ENCODE measurements at regions not wholly inside any gene's neighbourhood (a gene's known extent, or its start where the extent isn't known, plus 50 kb on each side); places are given as distances from the start of the nearest gene placed in this dataset.

DNA sequence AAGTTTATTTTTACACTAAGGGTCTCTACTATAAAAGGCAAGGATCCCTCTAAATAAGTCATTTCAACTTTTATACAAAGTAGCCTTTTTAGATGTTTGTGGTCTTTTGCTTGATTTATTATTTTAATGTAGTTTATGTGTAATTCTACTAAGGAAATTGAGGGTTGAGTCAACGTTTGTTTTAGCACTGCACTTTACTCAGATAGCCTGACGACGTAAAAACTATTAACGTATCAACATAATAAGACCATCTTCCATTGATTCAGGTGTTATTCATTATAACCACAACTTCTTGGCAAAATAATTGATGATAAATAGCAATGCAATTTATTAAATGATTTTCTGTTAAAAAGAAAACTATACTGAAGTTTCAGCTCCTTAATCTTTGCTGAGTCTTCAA, 1103.6 kb upstream of the ACVR2A start:
- TF ChIP-seq, protein P1, sequence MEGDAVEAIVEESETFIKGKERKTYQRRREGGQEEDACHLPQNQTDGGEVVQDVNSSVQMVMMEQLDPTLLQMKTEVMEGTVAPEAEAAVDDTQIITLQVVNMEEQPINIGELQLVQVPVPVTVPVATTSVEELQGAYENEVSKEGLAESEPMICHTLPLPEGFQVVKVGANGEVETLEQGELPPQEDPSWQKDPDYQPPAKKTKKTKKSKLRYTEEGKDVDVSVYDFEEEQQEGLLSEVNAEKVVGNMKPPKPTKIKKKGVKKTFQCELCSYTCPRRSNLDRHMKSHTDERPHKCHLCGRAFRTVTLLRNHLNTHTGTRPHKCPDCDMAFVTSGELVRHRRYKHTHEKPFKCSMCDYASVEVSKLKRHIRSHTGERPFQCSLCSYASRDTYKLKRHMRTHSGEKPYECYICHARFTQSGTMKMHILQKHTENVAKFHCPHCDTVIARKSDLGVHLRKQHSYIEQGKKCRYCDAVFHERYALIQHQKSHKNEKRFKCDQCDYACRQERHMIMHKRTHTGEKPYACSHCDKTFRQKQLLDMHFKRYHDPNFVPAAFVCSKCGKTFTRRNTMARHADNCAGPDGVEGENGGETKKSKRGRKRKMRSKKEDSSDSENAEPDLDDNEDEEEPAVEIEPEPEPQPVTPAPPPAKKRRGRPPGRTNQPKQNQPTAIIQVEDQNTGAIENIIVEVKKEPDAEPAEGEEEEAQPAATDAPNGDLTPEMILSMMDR (IDR thresholded peaks at IDR 0.05), result no peak
- Histone ChIP-seq H3K27ac (no peak overlapping the region), H3K27me3 (no peaks in the 10 kb centered on the region), H3K36me3 (no peaks in the 10 kb centered on the region), H3K4me1 (ENCODE audit: control insufficient read depth in 1 of 2, insufficient read depth in 1 of 2, low read depth in 1 of 2, low read length in 1 of 2) (no peaks in the 10 kb centered on the region), H3K4me3 (ENCODE audit: low read depth in 1 of 2, low read length in 1 of 2) (no peak overlapping the region), H3K9me3 (no peaks in the 10 kb centered on the region)

DNA sequence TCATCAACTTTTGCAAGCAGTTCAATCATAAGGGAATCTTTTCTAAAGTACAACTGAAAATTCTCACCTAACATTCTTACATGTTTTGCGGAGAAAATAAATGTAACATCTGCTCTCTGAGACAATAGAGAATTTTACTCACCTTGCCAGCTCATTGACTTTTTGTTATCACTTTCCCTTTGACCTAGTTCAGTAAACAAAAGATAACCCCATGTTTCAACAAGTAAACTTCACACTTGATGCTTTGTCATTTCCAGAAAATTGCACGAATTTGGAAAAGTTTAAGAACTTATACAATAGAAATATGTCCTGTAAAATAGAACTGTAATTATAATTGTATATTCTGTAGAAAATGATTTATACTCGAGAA, 1110.0 kb upstream of the ACVR2A start:
- H3K27me3 ChIP-seq, result no peaks in the 10 kb centered on the region
- no peak overlapping the region for H3K27ac ChIP-seq
- no peaks in the 10 kb centered on the region for H3K4me1 ChIP-seq (ENCODE audit: control insufficient read depth in 1 of 2, insufficient read depth in 1 of 2, low read depth in 1 of 2, low read length in 1 of 2)
- no peak overlapping the region for H3K4me3 ChIP-seq (ENCODE audit: low read depth in 1 of 2, low read length in 1 of 2)
- H3K9me3 ChIP-seq, result no peaks in the 10 kb centered on the region
- H3K36me3 ChIP-seq, result no peaks in the 10 kb centered on the region
- TF ChIP-seq, protein P1 (IDR thresholded peaks at IDR 0.05), result no peak

DNA sequence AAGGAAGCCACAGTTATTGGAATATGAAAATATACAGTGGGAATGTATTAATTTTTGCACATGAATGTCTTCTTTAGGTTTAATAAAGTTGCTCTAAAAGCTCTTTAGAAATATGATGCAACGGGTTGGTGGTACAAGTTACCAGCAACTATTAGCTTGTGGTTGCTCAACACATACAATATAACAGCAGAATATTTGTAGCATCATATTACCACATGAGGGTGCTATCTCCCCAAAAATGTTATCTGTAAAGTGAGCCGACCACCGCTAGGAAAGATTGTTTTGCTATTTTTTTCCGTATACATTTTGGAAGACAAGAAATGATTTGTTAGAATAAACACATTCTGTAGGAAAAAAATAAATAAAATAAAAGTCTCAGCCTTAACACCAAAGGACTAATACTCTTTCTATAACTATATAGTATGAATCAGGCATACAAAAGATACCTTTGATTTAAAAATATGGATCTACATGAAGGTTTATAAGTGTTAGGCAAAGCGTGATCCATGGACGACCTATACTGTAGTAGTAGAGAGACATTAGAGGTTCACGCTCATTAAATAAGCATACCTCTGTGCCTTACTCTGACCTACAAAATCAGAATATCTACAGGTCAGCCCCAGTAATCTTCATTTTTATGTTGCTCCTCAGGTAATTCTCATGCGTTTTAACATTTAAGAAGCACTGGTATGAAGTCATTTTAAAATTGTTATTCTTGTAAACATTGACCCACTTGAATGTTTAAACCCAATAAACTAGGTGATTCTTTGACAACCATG, 1110.6 kb upstream of the ACVR2A start:
- H3K4me1 ChIP-seq (ENCODE audit: control insufficient read depth in 1 of 2, insufficient read depth in 1 of 2, low read depth in 1 of 2, low read length in 1 of 2), result no peaks in the 10 kb centered on the region
- no peak overlapping the region for H3K4me3 ChIP-seq (ENCODE audit: low read depth in 1 of 2, low read length in 1 of 2)
- no peaks in the 10 kb centered on the region for H3K36me3 ChIP-seq
- no peak overlapping the region for H3K27ac ChIP-seq
- TF ChIP-seq, protein P1 (IDR thresholded peaks at IDR 0.05), result no peak
- H3K9me3 ChIP-seq, result no peaks in the 10 kb centered on the region
- H3K27me3 ChIP-seq, result no peaks in the 10 kb centered on the region

DNA sequence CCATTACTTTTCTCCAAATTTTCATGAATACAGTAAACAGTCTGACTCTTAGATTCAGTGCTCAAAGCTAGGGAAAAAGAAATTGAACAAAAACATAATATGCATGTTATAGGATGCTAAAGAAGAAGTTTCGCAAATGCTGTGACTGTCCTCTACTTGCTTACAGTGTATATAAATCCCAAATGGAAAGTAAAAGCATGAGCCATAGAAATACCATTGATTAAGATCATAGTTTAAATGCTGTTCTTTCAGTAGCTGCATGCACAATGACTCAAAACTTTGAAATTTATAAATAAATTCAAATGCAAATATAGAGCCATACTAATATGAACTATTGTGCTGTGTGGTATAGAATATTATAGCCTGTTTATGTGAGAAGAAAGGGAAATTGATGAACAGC, 1113.9 kb upstream of the ACVR2A start:
- no peaks in the 10 kb centered on the region for H3K27me3 ChIP-seq
- no peaks in the 10 kb centered on the region for H3K9me3 ChIP-seq
- no peak overlapping the region for H3K4me3 ChIP-seq (ENCODE audit: low read depth in 1 of 2, low read length in 1 of 2)
- H3K4me1 ChIP-seq (ENCODE audit: control insufficient read depth in 1 of 2, insufficient read depth in 1 of 2, low read depth in 1 of 2, low read length in 1 of 2), result no peaks in the 10 kb centered on the region
- TF ChIP-seq, protein P1 (IDR thresholded peaks at IDR 0.05), result no peak
- H3K36me3 ChIP-seq, result no peaks in the 10 kb centered on the region
- no peak overlapping the region for H3K27ac ChIP-seq

DNA sequence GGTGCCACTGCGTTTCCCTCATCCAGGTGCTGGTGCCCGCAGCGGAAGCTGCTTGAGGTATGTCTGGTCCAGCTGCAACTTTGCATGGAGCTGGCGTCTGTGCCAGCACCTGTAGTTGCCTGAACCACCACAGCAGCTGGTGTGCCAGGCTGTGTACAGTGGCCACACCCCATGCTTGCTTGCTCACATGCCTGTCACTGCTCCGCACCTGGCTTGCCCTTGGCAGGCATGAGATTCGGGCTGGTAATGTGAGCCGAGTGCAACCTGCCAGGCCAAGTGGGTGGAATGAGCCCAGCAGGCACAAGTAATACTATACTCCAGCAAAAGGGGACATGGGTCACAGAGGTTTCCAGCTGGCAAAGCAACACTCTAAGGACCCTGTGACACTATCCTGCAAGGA, 1123.3 kb upstream of the ACVR2A start:
- no peaks in the 10 kb centered on the region for H3K36me3 ChIP-seq
- H3K4me1 ChIP-seq (ENCODE audit: control insufficient read depth in 1 of 2, insufficient read depth in 1 of 2, low read depth in 1 of 2, low read length in 1 of 2), result no peaks in the 10 kb centered on the region
- TF ChIP-seq, protein P1 (IDR thresholded peaks at IDR 0.05), result no peak
- no peak overlapping the region for H3K4me3 ChIP-seq (ENCODE audit: low read depth in 1 of 2, low read length in 1 of 2)
- peaks cover 12% of the 10 kb centered on the region for H3K9me3 ChIP-seq
- no peaks in the 10 kb centered on the region for H3K27me3 ChIP-seq
- no peak overlapping the region for H3K27ac ChIP-seq

Measured in neutrophil (primary cell).